Prostate gland (tissue), 2 donors: ENCODE measurements at regions not wholly inside any gene's neighbourhood (a gene's known extent, or its start where the extent isn't known, plus 50 kb on each side); places are given as distances from the start of the nearest gene placed in this dataset.
"Not testable (repeated sequence)": the region's sequence is repeated elsewhere in the genome, so short reads cannot be mapped to it uniquely, and the experiment has no call there.

ENCODE experiments used
- DNase-seq: peaks from one replicate; pipeline ENCODE4 v3.0.0-alpha.2; 2019; ENCODE audit warnings: low spot score
- H3K27ac ChIP-seq, 2 donors: fragments of 200-600 bp; sonication (generic); 2 replicates each; pipeline ENCODE4 v1.5.1; 2017 to 2019
- H3K27me3 ChIP-seq: fragments of 200-600 bp; sonication (generic); replicated peaks from 2 replicates; pipeline ENCODE4 v1.5.1; 2019; ENCODE audit not compliant: insufficient read depth
- H3K36me3 ChIP-seq, 2 donors: fragments of 200-600 bp; sonication (generic); 1 replicate in 1 of 2; 2 replicates in 1 of 2; pipeline versions ENCODE4 v1.5.1 to v1.8.1; 2017 to 2019
- H3K4me1 ChIP-seq: fragments of 200-600 bp; sonication (generic); replicated peaks from 2 replicates; pipeline ENCODE4 v1.5.1; 2019
- H3K4me3 ChIP-seq, 2 donors: fragments of 200-600 bp; sonication (generic); 2 replicates each; pipeline ENCODE4 v1.5.1; 2017 to 2019
- H3K9me3 ChIP-seq: fragments of 200-600 bp; sonication (generic); 2 replicates; pipeline ENCODE4 v1.5.1; 2017
- POLR2A ChIP-seq: fragments of 450-650 bp; IDR thresholded peaks from one replicate; pipeline ENCODE4 v1.6.1; 2016; ENCODE audit warnings: antibody characterized with exemption, mild to moderate bottlenecking
- POLR2AphosphoS5 ChIP-seq: sonication (generic); formaldehyde crosslinking; IDR thresholded peaks from one replicate; pipeline ENCODE4 v1.6.1; 2017; ENCODE audit warnings: antibody characterized with exemption
- WGBS: methylation state at CpG from one replicate; pipeline ENCODE4 v1.1.5; 2018; 5-methylcytosine and 5-hydroxymethylcytosine counted together
- intact Hi-C: fragments of 100-400 bp; cut with DNase I; formaldehyde crosslinking; loops from one replicate; pipeline ENCODE4 v1.14.2; 2022
- TF ChIP-seq, protein P1 (sequence below), 4 experiments: fragments of 200-600 bp in 2 of 4; fragments of 450-650 bp in 2 of 4; sonication (generic) in 2 of 4; IDR thresholded peaks; 1 replicate in 3 of 4; 2 replicates in 1 of 4; pipeline ENCODE4 v1.5.1; 2016 to 2019; ENCODE audit warnings: antibody characterized with exemption in 4 of 4, mild to moderate bottlenecking in 2 of 4, moderate library complexity in 2 of 4

DNA sequence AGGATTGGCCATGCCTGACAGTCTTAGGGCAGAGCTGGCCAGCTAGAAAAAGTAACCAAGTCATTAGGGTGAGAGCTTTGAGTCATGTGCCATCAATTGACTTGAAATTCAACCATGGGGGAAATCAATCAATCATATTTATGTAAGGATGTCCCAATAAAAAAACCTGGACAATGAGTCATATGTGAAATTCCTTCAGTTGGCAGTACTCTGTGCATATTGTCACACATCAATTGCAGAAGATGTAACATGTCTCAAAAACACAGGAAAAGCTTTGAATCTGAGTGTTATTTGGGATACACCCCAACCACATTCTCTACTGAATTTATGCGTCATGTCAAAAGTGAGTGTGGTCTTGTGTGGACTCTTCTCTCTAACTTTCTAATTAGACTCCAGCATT is 1004.1 kb upstream of the NRXN1 start:
- Histone ChIP-seq H3K9me3 (no peaks in the 10 kb centered on the region), H3K27ac (no peak overlapping the region), H3K27me3 (no peaks in the 10 kb centered on the region), H3K4me3 (no peak overlapping the region), H3K36me3 (no peaks in the 10 kb centered on the region), H3K4me1 (no peaks in the 10 kb centered on the region)
- 94% methylated on average over 1 of the region's 1 CpG for WGBS
- intact Hi-C loops = no loop called here
- DNase-seq = no peak
- TF ChIP-seq POLR2AphosphoS5 (no peak), POLR2A (no peak)
- TF ChIP-seq, protein P1, sequence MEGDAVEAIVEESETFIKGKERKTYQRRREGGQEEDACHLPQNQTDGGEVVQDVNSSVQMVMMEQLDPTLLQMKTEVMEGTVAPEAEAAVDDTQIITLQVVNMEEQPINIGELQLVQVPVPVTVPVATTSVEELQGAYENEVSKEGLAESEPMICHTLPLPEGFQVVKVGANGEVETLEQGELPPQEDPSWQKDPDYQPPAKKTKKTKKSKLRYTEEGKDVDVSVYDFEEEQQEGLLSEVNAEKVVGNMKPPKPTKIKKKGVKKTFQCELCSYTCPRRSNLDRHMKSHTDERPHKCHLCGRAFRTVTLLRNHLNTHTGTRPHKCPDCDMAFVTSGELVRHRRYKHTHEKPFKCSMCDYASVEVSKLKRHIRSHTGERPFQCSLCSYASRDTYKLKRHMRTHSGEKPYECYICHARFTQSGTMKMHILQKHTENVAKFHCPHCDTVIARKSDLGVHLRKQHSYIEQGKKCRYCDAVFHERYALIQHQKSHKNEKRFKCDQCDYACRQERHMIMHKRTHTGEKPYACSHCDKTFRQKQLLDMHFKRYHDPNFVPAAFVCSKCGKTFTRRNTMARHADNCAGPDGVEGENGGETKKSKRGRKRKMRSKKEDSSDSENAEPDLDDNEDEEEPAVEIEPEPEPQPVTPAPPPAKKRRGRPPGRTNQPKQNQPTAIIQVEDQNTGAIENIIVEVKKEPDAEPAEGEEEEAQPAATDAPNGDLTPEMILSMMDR (IDR thresholded peaks at IDR 0.05) = no peak

- H3K27ac ChIP-seq = no peak overlapping the region
- 76% methylated on average over 1 of the region's 1 CpG for WGBS
- H3K4me3 ChIP-seq = no peak overlapping the region
- DNase-seq = no peak
- H3K9me3 ChIP-seq = no peaks in the 10 kb centered on the region
- intact Hi-C loops = no loop called here
- no peaks in the 10 kb centered on the region for H3K36me3 ChIP-seq
- no peaks in the 10 kb centered on the region for H3K27me3 ChIP-seq
- no peak for TF ChIP-seq POLR2A
- no peak for TF ChIP-seq POLR2AphosphoS5
- TF ChIP-seq, protein P1 (IDR thresholded peaks at IDR 0.05) = no peak
- no peaks in the 10 kb centered on the region for H3K4me1 ChIP-seq
Observed at GRCh38 chr2:52035391-52035790, 1003.5 kb upstream of the NRXN1 start.

DNA sequence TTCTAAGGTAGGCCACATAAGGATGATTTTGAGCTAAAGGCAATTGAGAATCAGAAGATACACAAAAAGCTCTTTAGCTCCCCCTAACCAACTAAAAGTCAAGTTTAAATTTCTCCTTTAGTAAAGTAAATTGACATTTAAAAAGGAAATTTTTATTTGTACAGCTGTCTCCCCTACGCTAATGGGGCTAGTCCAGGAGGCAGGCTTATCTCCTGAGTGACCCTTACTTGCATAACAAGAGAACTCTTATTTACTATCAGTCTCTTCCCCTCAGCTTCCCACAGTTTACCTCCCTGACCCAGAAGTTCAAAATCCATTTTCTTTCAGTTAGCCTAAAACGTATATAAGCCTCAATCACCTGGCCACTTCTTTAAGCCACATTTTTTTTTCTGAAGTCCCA is 1002.8 kb upstream of the NRXN1 start:
- H3K27me3 ChIP-seq = no peaks in the 10 kb centered on the region
- 31% methylated on average over 2 of the region's 2 CpGs for WGBS
- no peak for DNase-seq
- no peak overlapping the region for H3K27ac ChIP-seq
- TF ChIP-seq, protein P1 (IDR thresholded peaks at IDR 0.05) = no peak
- TF ChIP-seq POLR2A = no peak
- TF ChIP-seq POLR2AphosphoS5 = no peak
- intact Hi-C loops = no loop called here
- no peak overlapping the region for H3K4me3 ChIP-seq
- no peaks in the 10 kb centered on the region for H3K9me3 ChIP-seq
- H3K4me1 ChIP-seq = no peaks in the 10 kb centered on the region
- no peaks in the 10 kb centered on the region for H3K36me3 ChIP-seq

- H3K27me3 ChIP-seq = no peaks in the 10 kb centered on the region
- TF ChIP-seq POLR2A = no peak
- TF ChIP-seq, protein P1 (IDR thresholded peaks at IDR 0.05) = no peak
- no peak for TF ChIP-seq POLR2AphosphoS5
- no peaks in the 10 kb centered on the region for H3K36me3 ChIP-seq
- H3K27ac ChIP-seq = no peak overlapping the region
- no peaks in the 10 kb centered on the region for H3K9me3 ChIP-seq
- H3K4me1 ChIP-seq = no peaks in the 10 kb centered on the region
- intact Hi-C loops = no loop called here
- DNase-seq = no peak
- WGBS = 88% methylated on average over 3 of the region's 3 CpGs
- H3K4me3 ChIP-seq = no peak overlapping the region
Observed at GRCh38 chr2:52022006-52022405, 990.1 kb upstream of the NRXN1 start.

- Histone ChIP-seq H3K27me3 (no peaks in the 10 kb centered on the region), H3K36me3 (no peaks in the 10 kb centered on the region), H3K9me3 (no peaks in the 10 kb centered on the region), H3K4me3 (no peak overlapping the region), H3K4me1 (no peaks in the 10 kb centered on the region), H3K27ac (no peak overlapping the region)
- intact Hi-C loops = no loop called here
- WGBS = 91% methylated on average over 7 of the region's 7 CpGs
- DNase-seq = no peak
- TF ChIP-seq POLR2AphosphoS5 = no peak
- no peak for TF ChIP-seq POLR2A
- TF ChIP-seq, protein P1 (IDR thresholded peaks at IDR 0.05) = no peak
Observed at GRCh38 chr2:52017646-52018235, 985.8 kb upstream of the NRXN1 start.

DNA sequence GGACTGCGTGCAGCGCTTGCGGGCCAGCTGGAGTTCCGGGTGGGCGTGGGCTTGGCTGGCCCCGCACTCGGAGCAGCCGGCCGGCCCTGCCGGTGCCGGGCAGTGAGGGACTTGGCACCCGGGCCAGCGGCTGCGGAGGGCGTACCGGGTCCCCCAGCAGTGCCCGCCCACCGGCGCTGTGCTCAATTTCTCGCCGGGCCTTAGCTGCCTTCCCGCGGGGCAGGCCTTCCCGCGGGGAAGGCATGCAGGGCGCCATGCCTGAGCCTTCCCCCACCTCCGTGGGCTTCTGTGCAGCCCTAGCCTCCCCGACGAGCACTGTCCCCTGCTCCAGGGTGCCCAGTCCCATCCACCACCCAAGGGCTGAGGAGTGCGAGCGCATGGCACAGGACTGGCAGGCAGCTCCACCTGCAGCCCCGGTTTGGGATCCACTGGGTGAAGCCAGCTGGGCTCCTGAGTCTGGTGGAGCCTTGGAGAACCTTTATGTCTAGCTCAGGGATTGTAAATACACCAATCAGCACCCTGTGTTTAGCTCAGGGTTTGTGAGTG is 975.0 kb upstream of the NRXN1 start:
- H3K9me3 ChIP-seq, H3K4me3 ChIP-seq, H3K27me3 ChIP-seq, intact Hi-C loops, H3K4me1 ChIP-seq, H3K27ac ChIP-seq, H3K36me3 ChIP-seq, DNase-seq: not testable (repeated sequence)
- 96% methylated on average over 31 of the region's 32 CpGs for WGBS
